Parathyroid adenoma (tissue), 2 donors: ENCODE measurements at regions not wholly inside any gene's neighbourhood (a gene's known extent, or its start where the extent isn't known, plus 50 kb on each side); places are given as distances from the start of the nearest gene placed in this dataset.

Experiments
- H2AFZ ChIP-seq: fragments of 300-600 bp; sonication (generic); one replicate; pipeline ENCODE4 v1.7.0; 2017; ENCODE audit warnings: antibody characterized with exemption, mild to moderate bottlenecking
- H3K27ac ChIP-seq: fragments of 300-600 bp; sonication (generic); one replicate; pipeline ENCODE4 v1.7.0; 2017
- H3K27me3 ChIP-seq: fragments of 300-600 bp; sonication (generic); one replicate; pipeline ENCODE4 v1.7.0; 2017; ENCODE audit warnings: low read length; ENCODE audit not compliant: control insufficient read depth, insufficient read depth
- H3K36me3 ChIP-seq: fragments of 300-600 bp; sonication (generic); one replicate; pipeline ENCODE4 v1.7.0; 2017; ENCODE audit warnings: low read length; ENCODE audit not compliant: control insufficient read depth, insufficient read depth
- H3K4me1 ChIP-seq: fragments of 300-600 bp; sonication (generic); one replicate; pipeline ENCODE4 v1.7.0; 2017; ENCODE audit warnings: control low read depth
- H3K4me2 ChIP-seq: fragments of 300-600 bp; sonication (generic); one replicate; pipeline ENCODE4 v1.7.0; 2017; ENCODE audit warnings: low read length
- H3K4me3 ChIP-seq: fragments of 300-600 bp; sonication (generic); one replicate; pipeline ENCODE4 v1.7.0; 2017; ENCODE audit warnings: low read depth, low read length
- H3K79me2 ChIP-seq: fragments of 300-600 bp; sonication (generic); one replicate; pipeline ENCODE4 v1.7.0; 2017; ENCODE audit warnings: control low read depth
- H3K9ac ChIP-seq: fragments of 300-600 bp; sonication (generic); one replicate; pipeline ENCODE4 v1.7.0; 2017; ENCODE audit warnings: mild to moderate bottlenecking
- H3K9me3 ChIP-seq: fragments of 300-600 bp; sonication (generic); one replicate; pipeline ENCODE4 v1.7.0; 2017; ENCODE audit warnings: low read length; ENCODE audit not compliant: control insufficient read depth
- TF ChIP-seq, protein P1 (sequence below): fragments of 300-600 bp; sonication (generic); IDR thresholded peaks from one replicate; pipeline ENCODE4 v1.7.0; 2017; ENCODE audit warnings: antibody characterized with exemption, mild to moderate bottlenecking
- donor health status: primary hyperparathyroidism.

DNA sequence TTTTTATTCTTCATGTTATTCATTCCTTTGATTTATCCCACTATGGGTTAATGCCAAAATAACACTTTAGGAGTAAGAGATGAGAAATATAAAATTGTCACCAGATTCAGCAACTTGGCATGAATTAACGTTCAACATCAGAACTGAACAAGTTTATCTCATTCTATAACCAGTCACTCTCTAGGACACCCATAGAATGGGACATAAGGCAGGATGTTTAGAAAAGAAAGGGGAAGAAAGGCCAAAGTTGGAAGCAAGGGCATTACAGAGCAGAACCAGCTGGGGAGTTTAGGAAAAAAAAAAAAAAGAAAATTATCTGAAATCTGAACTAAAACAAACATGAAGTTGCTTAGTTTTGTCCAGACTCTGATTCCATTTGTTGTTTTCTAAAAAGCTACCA, 211.0 kb downstream of the PMAIP1 start:
- Histone ChIP-seq H3K36me3 (no peaks in the 10 kb centered on the region), H3K4me3 (no peak overlapping the region)

DNA sequence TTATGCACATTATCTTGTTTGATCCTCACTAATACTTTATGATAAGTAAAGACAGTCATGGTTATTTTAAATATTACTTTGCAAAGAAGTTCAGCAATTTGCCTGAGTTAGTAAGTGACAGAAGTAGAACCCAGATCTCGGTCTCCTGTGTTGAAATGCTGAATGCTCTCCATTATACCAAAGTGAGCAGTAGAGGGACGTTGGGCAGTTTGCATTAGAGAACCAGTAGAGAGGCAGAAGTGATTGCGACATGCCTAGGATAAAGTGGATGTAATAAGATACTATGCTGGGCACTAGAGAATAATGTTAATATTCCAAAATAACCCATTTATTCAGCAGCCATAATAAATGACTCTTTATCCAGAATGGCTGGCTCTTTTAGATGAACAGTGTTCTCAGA, 201.0 kb downstream of the PMAIP1 start:
- no peak overlapping the region for H2AFZ ChIP-seq
- no peak overlapping the region for H3K4me2 ChIP-seq
- H3K27me3 ChIP-seq: no peaks in the 10 kb centered on the region
- H3K9me3 ChIP-seq: no peaks in the 10 kb centered on the region
- H3K4me3 ChIP-seq: no peak overlapping the region
- H3K79me2 ChIP-seq: no peaks in the 10 kb centered on the region
- TF ChIP-seq, protein P1, sequence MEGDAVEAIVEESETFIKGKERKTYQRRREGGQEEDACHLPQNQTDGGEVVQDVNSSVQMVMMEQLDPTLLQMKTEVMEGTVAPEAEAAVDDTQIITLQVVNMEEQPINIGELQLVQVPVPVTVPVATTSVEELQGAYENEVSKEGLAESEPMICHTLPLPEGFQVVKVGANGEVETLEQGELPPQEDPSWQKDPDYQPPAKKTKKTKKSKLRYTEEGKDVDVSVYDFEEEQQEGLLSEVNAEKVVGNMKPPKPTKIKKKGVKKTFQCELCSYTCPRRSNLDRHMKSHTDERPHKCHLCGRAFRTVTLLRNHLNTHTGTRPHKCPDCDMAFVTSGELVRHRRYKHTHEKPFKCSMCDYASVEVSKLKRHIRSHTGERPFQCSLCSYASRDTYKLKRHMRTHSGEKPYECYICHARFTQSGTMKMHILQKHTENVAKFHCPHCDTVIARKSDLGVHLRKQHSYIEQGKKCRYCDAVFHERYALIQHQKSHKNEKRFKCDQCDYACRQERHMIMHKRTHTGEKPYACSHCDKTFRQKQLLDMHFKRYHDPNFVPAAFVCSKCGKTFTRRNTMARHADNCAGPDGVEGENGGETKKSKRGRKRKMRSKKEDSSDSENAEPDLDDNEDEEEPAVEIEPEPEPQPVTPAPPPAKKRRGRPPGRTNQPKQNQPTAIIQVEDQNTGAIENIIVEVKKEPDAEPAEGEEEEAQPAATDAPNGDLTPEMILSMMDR: no peak
- H3K4me1 ChIP-seq: no peaks in the 10 kb centered on the region
- H3K36me3 ChIP-seq: no peaks in the 10 kb centered on the region
- no peak overlapping the region for H3K9ac ChIP-seq
- no peak overlapping the region for H3K27ac ChIP-seq

More for the DNA sequence above, 211.0 kb downstream of the PMAIP1 start:
- Histone ChIP-seq H2AFZ (no peak overlapping the region), H3K4me1 (no peaks in the 10 kb centered on the region), H3K79me2 (no peaks in the 10 kb centered on the region), H3K9ac (no peak overlapping the region), H3K9me3 (no peaks in the 10 kb centered on the region), H3K27ac (no peak overlapping the region), H3K4me2 (no peak overlapping the region), H3K27me3 (no peaks in the 10 kb centered on the region)
- TF ChIP-seq, protein P1: no peak

DNA sequence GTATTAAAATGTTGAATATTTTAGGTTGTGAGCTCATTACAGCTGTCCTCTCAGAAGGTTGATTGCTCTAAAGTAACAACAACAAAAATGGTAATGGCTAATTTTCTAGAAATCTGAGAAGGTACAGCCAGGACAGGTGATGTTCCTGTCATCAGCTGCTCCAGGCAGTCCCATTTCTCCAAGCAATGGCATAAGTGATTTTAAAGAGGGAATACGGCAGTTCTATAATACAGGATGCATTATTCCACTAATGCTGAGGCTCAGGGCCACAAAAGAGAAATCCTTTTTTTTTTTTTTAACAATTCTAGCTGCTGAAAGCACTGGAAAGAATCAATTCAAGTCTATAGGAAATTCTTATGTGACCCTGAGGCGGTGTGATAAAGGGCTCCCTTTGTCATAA, 199.9 kb downstream of the PMAIP1 start:
- Histone ChIP-seq H3K4me3 (no peak overlapping the region), H3K4me1 (no peaks in the 10 kb centered on the region), H3K4me2 (no peak overlapping the region), H3K27me3 (no peaks in the 10 kb centered on the region), H2AFZ (no peak overlapping the region), H3K79me2 (no peaks in the 10 kb centered on the region), H3K27ac (no peak overlapping the region), H3K36me3 (no peaks in the 10 kb centered on the region), H3K9me3 (no peaks in the 10 kb centered on the region), H3K9ac (no peak overlapping the region)
- TF ChIP-seq, protein P1: no peak

DNA sequence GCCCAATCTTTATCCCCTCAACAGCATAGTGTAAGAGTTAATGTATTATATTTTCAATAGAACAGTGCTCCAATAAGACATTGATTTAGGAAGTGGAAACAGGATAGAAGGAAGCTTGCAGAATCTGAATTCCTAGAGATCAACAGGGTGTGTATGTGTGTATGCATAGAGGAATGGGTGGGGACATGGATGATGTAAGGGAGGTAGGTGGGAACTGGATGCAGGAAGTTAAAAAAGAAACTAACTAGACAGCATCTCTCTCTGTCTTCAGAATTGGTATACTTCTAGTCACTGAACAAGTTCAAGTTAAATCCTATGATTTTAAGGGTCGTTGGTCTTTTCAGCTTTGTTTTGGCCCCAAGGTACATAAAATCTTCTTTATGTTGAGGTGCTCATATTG, 196.6 kb downstream of the PMAIP1 start:
- Histone ChIP-seq H3K9me3 (no peaks in the 10 kb centered on the region), H3K79me2 (no peaks in the 10 kb centered on the region), H2AFZ (no peak overlapping the region), H3K4me3 (no peak overlapping the region), H3K36me3 (no peaks in the 10 kb centered on the region), H3K9ac (no peak overlapping the region), H3K27me3 (no peaks in the 10 kb centered on the region), H3K4me1 (no peaks in the 10 kb centered on the region), H3K4me2 (no peak overlapping the region), H3K27ac (no peak overlapping the region)
- TF ChIP-seq, protein P1: no peak

DNA sequence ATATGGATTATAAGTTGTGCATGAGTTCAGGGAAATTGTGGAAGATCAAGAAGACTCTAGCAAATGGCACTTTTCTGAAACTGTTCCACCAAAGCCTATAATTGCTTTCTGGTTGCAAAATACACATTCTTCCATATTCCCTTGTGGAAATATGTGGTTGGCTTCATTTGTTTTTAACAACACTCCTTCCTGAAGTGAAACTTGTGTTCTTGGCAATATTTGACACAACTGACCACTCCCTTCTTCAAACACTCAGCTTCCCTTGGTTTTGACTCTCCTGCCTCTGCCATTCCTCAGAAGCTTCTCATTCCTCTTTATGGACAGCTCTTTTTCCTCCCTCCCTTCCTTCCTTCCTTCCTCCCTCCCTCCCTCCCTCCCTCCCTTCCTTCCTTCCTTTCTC, 192.3 kb downstream of the PMAIP1 start:
- H3K27me3 ChIP-seq: no peaks in the 10 kb centered on the region
- H3K79me2 ChIP-seq: no peaks in the 10 kb centered on the region
- H3K4me1 ChIP-seq: no peaks in the 10 kb centered on the region
- no peak overlapping the region for H3K4me2 ChIP-seq
- TF ChIP-seq, protein P1: no peak
- no peak overlapping the region for H3K27ac ChIP-seq
- no peaks in the 10 kb centered on the region for H3K9me3 ChIP-seq
- no peak overlapping the region for H3K4me3 ChIP-seq
- no peak overlapping the region for H2AFZ ChIP-seq
- no peak overlapping the region for H3K9ac ChIP-seq
- no peaks in the 10 kb centered on the region for H3K36me3 ChIP-seq
